ENCODE measurements at regions not wholly inside any gene's neighbourhood (a gene's known extent, or its start where the extent isn't known, plus 50 kb on each side); places are given as distances from the start of the nearest gene placed in this dataset.
"Not testable (repeated sequence)": the region's sequence is repeated elsewhere in the genome, so short reads cannot be mapped to it uniquely, and the experiment has no call there.

DNA sequence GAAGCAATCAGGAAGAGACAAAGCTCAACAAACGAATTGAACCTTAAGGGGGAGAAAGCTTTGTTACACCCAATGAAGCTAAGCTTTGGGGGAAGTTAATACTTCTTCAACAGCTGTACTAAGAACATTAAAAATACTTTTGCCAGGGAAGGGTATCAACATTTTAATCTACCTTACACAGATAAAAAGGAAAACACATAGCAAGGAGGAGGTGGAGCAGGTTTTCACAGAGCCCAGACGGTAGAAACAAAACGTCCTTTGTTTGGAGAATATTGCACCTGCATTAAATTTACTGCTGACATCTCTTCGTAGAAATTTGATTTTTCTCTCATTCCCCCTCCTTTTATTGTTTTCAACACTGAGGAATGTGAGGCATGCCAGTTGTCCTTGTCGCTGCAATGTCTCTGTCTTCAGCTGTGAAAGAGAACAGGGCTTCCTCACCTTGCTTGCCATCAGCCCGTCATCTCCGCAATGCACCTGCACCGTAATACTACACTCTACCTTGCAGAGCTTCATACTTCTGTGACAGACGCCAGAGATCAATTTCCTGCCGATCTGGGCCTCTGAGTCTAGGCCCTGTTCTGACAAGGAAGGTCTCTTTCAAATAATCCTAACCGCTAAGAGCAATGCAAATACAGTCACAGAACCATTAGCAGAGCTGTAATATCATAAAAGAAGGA, 270.8 kb downstream of the SPRY2 start:
- DNase-seq: no peak

DNA sequence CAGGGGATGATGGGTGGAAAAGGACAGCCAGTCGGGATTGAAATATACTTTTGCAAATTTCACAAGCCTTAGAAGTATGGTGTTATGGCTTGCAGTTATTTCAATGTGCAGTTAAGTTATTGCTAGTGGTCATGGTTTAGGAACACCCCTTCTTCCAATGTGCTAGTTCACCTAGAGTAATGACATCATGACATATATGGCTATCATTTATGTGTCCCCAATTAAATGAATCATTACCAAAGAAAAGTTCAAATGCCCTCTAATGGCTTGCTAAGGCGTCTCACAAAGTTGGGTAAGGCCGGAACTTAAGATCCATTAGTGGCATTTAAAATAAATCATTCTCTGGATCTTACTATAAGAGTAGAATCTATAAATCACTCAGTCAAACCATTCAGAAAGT, 271.6 kb downstream of the SPRY2 start:
- no peak for DNase-seq

DNA sequence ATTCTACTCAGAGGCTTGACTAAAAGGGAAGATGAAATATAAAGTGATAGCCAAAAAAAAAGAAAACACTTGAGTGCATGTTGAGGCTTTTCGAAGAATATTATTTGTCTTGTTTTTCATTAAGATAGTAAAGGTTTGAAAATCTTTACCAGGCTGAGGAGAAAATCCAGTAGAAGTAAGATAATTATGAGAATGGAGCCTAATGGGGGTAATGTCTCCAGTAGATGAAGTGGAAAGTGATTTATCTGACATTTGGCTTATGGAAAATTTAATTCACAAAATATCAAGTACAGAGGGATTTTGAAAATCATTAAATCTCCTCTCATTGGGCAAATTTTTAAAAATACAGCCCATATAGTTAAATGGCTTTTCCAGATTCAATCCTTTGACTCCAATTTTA, 274.9 kb downstream of the SPRY2 start:
- no peak for DNase-seq

DNA sequence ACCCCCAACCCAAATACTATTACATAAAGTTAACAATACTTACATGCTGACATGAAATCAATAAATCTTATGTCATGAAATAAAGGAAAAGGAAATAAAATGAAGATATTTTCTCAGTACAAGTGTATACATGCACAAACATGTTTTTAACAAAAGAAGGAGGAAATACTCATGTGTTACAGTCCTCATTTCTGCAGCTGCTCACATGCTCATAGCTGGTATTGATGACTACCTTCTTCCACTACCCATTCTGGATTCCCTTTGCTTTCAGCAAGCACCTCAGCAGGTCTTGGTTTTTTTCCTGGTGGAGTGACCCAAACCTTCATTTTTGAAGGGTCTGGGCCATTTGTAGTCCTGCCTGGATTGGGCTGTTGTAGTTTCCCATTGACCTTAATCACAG, 278.5 kb downstream of the SPRY2 start:
- DNase-seq: not testable (repeated sequence)

DNA sequence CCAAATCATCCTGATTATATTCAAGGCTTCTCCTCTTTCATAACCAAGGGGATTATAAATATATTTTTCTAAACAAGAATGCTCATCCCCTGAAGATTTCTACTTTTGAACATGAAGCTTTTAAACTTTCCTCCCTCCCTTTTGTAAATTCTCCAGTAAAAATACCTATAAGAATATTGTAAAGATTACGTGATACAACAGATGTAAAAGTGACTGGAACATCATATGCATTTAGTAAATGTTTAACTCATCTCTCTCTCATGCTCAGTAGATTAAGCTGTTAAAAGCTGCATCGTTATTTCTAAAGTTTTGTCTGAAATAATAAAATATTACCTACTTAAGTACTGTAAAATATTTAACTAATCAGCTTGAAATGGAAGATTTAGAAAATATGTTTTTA, 281.1 kb downstream of the SPRY2 start:
- no peak for DNase-seq

DNA sequence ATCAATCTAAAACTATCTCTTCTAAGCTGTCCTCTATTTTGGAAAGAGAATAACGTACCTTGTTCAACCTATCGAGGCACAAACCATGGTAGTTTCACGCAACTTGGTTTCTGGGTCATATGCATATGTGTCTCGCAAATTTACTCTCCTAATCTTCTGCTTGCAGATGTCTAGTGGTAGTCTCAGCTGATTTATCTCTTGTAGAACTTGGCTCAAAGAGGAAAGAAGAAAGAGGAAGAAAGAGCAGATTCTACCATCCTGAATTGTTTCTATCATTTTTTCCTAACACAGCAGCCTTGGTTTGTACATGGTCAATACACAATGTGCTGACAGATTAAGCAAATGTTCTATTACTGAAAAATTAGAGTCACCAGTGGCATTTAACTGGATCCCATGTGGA, 282.3 kb downstream of the SPRY2 start:
- DNase-seq: no peak

DNA sequence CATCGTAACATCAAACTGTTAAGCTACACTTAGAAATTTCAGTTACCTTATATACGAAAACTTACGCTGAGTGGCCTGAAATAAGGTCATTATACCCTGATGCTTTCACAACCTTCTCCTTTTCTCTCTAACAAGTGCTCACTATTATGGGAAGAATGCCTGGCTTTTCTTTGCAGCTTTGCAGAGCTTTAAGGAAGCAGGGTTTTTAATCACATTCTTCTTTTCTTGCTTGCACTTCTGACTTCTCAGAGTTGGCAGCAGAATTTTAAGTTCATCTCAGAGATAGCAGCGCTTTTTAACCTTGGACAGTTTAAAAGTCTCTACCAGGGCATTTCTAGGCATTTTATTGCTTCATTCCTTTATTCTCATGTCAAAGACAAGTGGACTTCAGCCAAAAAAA, 285.1 kb downstream of the SPRY2 start:
- DNase-seq: no peak

DNA sequence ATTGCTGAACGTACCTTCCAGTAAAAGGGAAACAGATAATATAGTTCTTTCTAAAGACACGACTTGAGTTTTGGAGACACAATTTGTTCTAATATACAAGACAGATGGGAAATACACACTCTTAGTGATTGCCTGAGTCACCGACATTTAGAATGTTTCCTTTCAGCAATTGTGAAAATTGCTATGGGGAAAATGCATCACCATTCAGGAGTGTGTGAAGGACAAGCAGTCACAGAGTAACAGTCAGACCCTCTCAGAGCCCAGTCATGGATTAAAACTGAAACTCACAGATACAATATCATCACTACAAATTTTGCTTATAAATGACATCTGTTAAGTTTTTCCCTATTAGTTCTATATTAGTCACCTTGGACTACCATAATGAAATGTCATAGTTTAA, 286.1 kb downstream of the SPRY2 start:
- no peak for DNase-seq

DNA sequence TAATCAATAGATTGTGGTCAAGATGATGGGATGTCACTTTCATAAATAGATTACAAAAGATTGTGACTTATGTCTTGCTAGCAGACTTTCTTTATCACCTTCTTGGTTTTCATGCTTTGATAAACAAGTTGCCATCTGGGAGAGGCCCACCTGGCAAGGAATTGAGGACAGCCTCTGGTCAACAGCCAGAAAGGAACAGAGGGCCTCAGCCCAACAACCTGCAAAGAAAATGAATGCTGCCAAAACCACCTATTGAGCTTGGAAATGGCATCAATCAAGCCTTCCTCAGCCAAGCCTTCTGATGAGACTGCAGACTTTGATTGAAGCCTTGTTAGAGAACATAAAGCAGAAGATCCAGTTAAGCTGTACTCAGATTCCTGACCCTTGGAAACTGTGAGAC, 288.6 kb downstream of the SPRY2 start:
- no peak for DNase-seq

DNA sequence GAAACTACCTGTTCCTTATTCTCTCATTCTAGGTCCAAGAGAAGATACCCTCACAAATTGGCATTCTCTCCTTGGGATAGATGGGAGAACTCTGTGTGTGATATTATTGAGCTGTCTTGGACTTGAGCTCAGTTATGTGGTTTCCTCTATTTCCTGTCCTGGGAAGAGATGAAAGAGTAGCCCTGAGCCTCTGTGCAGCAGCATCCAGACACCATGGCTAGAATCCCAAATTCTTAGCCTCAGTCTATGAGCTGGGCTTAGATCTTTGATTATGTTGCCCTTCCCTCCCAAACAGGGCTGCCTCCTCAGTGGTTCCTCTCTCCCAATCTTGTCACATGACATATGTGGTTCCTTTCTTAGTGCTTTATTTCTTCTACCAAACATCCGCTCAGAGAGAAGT, 290.7 kb downstream of the SPRY2 start:
- no peak for DNase-seq

DNA sequence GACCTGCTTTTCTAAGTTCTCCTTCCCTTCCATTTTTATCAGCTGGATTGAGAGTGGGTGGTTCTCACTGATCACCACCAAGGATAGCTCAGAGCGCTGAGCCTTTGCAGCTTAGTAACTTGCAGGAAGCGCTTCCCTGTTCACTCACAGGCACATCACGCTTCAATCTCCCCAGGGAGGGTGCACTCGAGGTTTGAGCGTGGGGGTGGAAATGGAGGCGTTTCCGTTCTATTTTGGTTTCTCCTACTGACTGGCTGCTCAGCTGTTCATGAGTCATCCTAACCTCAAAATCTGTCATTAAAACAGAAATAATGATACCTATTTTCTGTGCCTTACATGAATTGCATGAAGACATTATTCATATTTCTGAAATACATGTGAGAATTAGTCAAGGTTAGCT, 292.1 kb downstream of the SPRY2 start:
- peak; percentile 35 for DNase-seq

DNA sequence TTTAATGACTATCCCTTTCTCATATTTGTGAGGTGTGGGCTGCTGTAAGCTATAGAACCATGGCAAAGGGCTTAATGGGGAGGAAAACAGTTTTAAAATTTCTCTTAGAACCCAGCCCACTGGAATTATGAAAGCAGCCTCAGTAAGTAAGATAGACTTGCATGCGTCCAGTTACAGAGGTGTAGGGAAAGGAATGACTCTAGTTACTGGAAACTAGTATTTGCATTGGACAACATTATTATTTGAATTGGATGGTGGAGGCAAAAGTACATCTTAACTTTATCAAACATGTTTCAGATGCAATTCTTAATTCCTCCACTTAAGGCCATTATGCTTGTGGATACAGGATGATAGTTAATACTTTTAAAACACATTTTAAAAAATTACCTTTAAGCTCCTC, 292.9 kb downstream of the SPRY2 start:
- DNase-seq: no peak

DNA sequence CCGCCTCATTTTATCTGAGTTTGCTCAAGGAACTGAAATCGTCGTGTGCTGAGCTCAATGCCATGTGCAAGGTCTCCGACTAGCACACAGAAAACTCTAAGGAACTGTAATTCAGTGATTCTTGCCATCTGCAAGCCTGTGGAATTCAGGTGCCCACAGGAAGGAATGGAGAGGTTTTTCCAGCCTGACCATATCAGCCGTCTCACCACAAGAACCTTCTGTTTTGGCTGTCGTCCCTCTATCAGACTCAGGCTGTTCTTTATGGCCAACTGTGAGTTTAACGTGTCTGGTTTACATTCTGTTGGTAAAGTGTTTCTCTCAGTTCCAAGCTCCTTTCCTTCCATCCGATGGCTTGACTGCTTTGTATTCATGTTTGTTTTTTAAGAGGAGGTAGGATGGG, 293.5 kb downstream of the SPRY2 start:
- DNase-seq: no peak

DNA sequence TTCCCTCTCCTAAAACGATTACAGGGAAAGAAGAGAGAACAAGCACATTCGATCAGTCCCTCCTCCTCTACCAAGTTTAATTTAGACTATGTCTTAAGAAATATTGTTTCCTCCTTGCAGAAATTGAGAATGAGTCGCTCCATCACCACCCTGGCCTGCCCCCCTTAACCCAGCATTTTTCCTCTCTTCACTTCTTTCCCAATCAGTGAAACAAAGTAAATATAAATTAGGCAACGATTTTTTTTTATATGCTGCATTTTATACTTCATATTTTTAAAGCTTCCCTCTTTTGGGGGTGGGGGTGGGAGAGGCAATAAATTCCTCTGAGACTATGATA, 300.0 kb downstream of the SPRY2 start:
- DNase-seq: no peak

DNA sequence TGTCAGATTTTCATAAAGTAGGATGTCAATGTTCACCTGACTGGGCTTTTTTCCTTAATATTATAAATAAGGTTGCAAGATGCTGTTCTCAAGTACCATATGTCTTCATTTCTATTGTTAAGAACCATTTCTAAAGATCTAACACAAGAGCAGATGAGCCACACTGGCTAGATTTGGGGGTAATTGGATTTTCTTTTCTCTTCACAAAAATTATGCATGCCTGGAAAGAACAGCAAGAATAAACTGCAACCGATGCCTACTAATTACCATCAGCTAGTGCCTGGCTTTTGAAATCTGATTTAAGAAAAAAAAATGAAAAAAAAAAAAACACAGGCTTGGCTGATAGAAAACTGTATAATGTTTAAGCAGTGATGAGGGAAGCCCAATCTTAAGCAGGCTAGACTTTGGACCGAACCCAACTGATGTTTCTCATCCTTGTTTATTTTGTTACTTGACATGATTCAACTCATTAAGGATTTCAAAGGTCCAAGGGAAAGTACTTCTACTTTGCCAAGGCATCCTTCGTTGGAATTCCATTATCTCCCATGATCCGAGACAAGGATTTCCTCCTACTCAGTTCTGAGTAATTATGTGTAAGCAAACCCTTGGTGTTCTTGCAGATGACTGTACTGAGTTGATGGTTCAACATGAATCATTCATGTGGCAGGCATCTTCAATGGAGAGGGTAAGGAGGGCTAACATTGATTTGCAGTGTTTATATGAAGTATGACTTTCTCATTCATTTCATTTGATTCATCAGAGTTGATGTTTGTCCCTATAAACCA, 300.5 kb downstream of the SPRY2 start:
- no peak for DNase-seq

DNA sequence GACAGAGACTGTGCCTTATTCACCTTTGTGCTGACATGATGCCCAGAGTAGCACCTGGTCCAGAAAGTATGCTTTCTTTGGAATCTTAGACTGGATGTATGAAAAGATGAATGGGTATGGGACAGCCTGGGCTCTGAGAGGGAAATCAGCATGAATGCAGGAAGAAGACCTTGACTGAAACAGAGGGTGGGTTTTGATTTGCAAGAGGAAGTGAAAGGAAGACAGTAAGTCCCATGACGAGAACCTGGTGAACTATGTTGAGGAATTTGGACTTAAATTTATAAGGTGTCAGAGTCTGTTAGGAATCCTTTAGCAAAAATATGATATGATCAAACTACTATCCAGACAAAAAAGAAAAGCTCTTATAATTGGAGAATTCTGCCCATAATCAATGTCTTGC, 301.9 kb downstream of the SPRY2 start:
- no peak for DNase-seq

DNA sequence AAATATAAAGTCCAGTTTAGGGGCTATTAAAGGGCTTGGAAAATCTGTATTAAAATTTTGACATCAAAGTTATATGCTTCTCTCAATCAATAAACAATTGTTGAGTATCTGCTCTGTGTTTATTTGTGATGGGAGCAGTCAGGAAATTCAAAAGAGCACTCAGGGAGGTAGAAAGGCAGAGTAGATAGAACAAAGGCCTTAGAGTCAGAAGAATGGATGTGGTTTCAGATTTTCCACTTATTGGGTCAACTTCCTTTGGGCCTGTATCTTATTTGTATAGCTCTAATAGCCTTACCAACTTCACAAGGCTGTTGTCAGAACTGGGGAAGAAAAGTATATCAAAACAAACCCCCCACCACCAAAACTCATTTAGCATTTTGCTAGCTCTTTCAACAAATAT, 302.6 kb downstream of the SPRY2 start:
- no peak for DNase-seq

DNA sequence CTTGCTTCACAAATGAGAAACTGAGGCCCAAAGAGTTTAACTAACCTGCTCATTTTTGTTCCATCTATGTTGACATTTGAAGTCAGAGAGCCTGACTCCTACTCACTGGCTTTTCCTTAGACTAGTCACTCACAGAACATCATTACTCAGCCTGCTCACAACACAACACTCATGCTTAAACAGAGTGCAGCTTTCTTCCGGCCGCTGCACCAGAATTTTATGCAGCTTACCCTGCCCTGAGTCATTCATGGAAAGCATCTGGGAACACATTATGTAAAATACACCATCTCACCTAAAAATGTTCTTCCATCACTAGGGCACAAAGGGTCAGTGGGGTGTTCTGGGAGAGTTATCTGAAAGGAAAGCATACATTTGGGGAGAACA, 303.4 kb downstream of the SPRY2 start:
- DNase-seq: no peak

DNA sequence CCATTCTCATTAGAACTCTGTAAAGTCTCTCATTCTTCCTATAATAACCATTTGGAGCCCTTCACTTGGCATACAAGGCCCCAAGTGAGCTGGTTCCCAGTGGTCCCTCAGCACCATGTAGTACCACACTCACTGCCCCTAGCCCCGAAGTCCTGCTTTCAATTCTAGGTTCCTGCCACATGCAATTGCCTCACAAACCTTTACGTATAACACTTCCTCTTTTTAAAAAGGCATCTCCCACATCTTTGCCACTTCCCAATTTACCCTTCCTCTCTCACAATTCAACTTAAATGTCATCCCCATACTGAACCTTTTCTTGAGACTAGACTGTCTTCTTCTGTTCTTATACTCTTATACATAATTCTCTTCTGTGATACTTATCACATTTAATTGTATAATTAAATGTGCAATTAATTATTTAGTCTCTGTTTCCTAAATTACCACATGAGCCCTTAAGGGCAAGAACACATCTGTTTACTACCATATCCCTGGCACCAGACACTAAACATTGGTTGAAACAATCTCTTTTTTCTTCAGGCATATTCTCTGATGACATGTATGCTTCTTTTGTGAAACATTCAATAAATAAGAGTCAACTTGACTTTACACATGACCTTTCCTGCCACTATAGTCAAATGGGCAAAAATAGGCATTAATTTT, 304.0 kb downstream of the SPRY2 start:
- DNase-seq: peak; percentile 2

DNA sequence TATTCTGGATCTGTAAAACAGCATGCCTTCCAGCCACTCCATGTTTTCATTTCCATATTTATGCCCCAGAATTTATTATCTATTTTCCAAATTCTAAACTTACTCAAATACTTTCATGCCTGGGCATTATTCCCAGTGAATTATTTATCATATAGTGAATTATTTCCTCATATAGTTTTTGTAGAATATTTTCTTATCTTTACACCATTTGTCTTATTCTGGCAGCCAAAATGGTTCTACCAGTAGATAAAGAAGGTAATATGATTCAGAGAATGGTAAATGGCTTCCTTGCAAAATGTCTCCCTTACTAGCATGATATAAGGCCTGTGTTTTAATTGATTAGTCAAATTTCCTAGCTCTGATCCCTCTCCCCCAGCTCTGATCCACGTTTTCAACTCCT, 305.8 kb downstream of the SPRY2 start:
- no peak for DNase-seq

DNA sequence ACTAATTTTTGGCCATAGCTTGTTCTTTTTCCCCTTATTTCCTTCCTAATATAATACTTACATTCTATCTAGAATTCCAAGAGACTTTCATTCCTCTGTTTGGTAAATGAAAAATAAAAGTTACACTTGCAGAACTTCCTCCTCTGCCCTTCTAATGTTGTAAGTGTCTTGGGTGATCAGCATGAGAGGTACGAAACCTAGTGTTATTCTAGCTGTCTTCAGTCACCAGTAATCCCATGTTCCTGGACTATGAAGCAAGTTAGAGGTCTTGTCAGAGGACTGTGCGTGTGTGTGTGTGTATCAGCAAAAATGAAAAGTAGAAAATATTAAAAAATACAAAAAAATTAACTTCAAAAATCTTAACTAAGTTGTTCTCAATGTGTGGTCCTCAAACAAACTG, 307.0 kb downstream of the SPRY2 start:
- DNase-seq: no peak

DNA sequence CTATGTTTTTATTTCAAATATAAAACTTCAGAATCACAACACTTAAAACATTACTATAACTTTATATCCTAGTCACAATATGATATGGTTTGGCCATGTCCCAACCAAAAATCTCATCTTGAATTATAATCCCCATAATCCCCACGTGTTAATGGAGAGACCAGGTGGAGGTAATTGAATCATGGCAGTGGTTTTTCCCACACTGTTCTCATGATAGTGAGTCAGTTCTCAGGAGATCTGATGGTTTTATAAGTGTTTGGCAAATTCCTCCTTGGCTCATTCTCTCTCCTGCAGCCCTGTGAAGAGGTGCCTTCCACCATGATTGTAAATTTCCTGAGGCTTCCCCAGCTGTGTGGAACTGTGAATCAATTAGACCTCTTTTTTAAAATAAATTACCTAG, 307.6 kb downstream of the SPRY2 start:
- DNase-seq: no peak

DNA sequence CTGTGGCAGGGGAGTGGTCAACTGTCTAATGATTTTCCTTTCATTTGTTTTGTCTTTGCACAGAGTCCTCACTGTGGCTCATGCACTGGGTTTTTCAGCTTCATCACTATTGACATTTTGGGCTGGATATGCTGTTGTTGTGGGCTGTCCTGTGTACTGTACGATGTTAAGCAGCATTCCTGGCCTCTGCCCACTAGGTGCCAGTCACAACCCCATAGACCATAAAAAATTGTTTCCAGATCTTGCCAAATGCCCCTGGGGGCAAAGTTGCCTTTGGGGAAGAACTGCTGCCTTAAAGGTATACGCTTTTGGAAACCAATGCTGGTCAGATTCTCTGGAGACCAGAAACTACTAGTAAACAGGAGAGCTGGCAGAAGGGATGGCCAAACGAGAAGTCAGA, 310.4 kb downstream of the SPRY2 start:
- no peak for DNase-seq

DNA sequence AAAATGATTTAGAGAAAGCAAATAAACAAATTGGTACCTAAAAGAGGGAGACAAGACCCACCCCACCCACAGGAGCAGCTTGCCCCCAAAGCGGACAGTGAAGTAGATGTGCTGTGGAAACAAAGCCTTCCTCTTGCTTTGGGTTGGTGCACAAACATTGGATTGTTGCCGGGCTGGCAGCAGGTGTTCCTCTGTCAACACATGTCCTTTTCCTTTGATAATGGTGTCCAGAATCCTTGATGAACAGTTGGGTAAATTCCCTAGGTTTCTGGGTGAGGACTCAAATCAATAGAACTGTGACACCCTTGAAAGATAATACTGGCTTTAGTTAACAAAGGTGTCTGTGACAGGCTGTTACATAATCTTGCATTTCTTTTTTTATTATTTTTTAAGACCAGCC, 311.8 kb downstream of the SPRY2 start:
- no peak for DNase-seq

DNA sequence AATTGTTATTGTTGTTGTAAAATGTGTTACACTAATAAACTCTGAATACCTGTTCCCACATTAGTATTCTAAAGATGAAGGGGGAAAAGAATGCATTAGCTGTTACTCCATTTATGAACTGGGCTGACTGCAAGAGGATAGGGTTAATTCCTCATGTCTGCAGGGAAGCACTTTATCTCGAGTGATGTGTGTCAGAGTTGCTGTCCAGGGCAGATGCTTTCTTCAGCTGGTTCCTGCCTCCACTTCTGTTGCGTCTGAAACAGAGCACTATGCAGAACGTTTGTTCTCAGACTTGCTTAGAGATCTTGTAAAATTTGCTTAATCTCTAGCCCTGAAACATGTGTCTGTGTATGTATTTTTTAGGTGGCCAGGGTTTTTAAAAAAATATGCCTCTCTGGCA, 318.8 kb downstream of the SPRY2 start:
- DNase-seq: no peak
